Body of pancreas (tissue), 4 donors: ENCODE measurements at regions not wholly inside any gene's neighbourhood (a gene's known extent, or its start where the extent isn't known, plus 50 kb on each side); places are given as distances from the start of the nearest gene placed in this dataset.

Experiments
- CTCF ChIP-seq, 7 experiments: fragments of 450-650 bp in 4 of 7; fragments of 200-600 bp in 3 of 7; sonication (generic) in 3 of 7; IDR thresholded peaks; one replicate each; pipeline ENCODE4 v1.5.1; 2016 to 2019; ENCODE audit warnings: antibody characterized with exemption in 7 of 7
- POLR2A ChIP-seq, 3 donors: fragments of 450-650 bp; IDR thresholded peaks; one replicate each; pipeline ENCODE4 v1.6.1; 2016; ENCODE audit warnings: antibody characterized with exemption in 3 of 3, mild to moderate bottlenecking in 2 of 3

GRCh38 chr18:47679864-47680263, 250.6 kb downstream of the SMAD2 start:
- TF ChIP-seq CTCF (IDR thresholded peaks at IDR 0.05): no peak
- no peak for TF ChIP-seq POLR2A (IDR thresholded peaks at IDR 0.05)
